Stimulated activated naive CD8-positive, alpha-beta T cell treated with anti-CD3 and anti-CD28 coated beads, Interleukin-15, Interleukin-2, amounts not matched to agents 100 U/mL and 50 U/mL, for 24 hours (primary cell): ENCODE measurements at regions not wholly inside any gene's neighbourhood (a gene's known extent, or its start where the extent isn't known, plus 50 kb on each side); places are given as distances from the start of the nearest gene placed in this dataset.

Source experiments
- ATAC-seq: fragments of 150-1000 bp; cut with Tn5 transposase; one replicate; pipeline ENCODE4 v1.10.0; 2021
- DNase-seq: peaks from one replicate; pipeline ENCODE4 v3.0.0; 2021

GRCh38 chr6:169046483-169047192, 207.0 kb downstream of the THBS2 start:
- no peak for ATAC-seq
- DNase-seq, result no peak

GRCh38 chr6:169046021-169046420, 207.6 kb downstream of the THBS2 start:
- DNase-seq (no peak), ATAC-seq (no peak)

GRCh38 chr6:169045486-169045885, 208.2 kb downstream of the THBS2 start:
- ATAC-seq (no peak), DNase-seq (no peak)

GRCh38 chr6:169044381-169045230, 209.0 kb downstream of the THBS2 start:
- ATAC-seq (no peak), DNase-seq (no peak)

GRCh38 chr6:169042061-169042460, 211.6 kb downstream of the THBS2 start:
- ATAC-seq (no peak), DNase-seq (no peak)

GRCh38 chr6:169041078-169041477, 212.6 kb downstream of the THBS2 start:
- no peak for DNase-seq
- ATAC-seq, result no peak

- no peak for ATAC-seq
- no peak for DNase-seq
Observed at GRCh38 chr6:169038691-169039090, 215.0 kb downstream of the THBS2 start.

GRCh38 chr6:169035385-169036240, 218.0 kb downstream of the THBS2 start:
- DNase-seq, result no peak
- no peak for ATAC-seq

GRCh38 chr6:169034516-169035167, 219.0 kb downstream of the THBS2 start:
- ATAC-seq (no peak), DNase-seq (no peak)

GRCh38 chr6:169029861-169030260, 223.8 kb downstream of the THBS2 start:
- ATAC-seq, result no peak
- DNase-seq, result no peak

- no peak for ATAC-seq
Observed at GRCh38 chr6:169028343-169028742, 225.3 kb downstream of the THBS2 start.

GRCh38 chr6:169026175-169026574, 227.5 kb downstream of the THBS2 start:
- DNase-seq, result no peak
- no peak for ATAC-seq

More at GRCh38 chr6:169028343-169028742, 225.3 kb downstream of the THBS2 start:
- DNase-seq, result no peak

- DNase-seq, result no peak
- no peak for ATAC-seq
Observed at GRCh38 chr6:169024047-169024660, 229.5 kb downstream of the THBS2 start.

GRCh38 chr6:169023161-169023874, 230.3 kb downstream of the THBS2 start:
- ATAC-seq, result no peak
- no peak for DNase-seq

- DNase-seq (no peak), ATAC-seq (no peak)
Observed at GRCh38 chr6:169022079-169022478, 231.6 kb downstream of the THBS2 start.

GRCh38 chr6:169020821-169021220, 232.8 kb downstream of the THBS2 start:
- DNase-seq (no peak), ATAC-seq (no peak)

GRCh38 chr6:169019727-169020491, 233.7 kb downstream of the THBS2 start:
- ATAC-seq (no peak), DNase-seq (no peak)

GRCh38 chr6:169019111-169019510, 234.5 kb downstream of the THBS2 start:
- no peak for ATAC-seq
- DNase-seq, result no peak

GRCh38 chr6:169016758-169017157, 236.9 kb downstream of the THBS2 start:
- ATAC-seq (no peak), DNase-seq (no peak)
